ENCODE measurements at regions not wholly inside any gene's neighbourhood (a gene's known extent, or its start where the extent isn't known, plus 50 kb on each side); places are given as distances from the start of the nearest gene placed in this dataset.

GRCh38 chr3:162810776-162811175 is 1314.2 kb downstream of the OTOL1 start:
- H3K9me3 ChIP-seq (ENCODE audit: control insufficient read depth, insufficient read depth, low read depth, low read length) = no peaks in the 10 kb centered on the region
- TF ChIP-seq EZH2 (IDR thresholded peaks at IDR 0.05; ENCODE audit: low read length, missing control alignments) = no peak
- TF ChIP-seq, protein P1, sequence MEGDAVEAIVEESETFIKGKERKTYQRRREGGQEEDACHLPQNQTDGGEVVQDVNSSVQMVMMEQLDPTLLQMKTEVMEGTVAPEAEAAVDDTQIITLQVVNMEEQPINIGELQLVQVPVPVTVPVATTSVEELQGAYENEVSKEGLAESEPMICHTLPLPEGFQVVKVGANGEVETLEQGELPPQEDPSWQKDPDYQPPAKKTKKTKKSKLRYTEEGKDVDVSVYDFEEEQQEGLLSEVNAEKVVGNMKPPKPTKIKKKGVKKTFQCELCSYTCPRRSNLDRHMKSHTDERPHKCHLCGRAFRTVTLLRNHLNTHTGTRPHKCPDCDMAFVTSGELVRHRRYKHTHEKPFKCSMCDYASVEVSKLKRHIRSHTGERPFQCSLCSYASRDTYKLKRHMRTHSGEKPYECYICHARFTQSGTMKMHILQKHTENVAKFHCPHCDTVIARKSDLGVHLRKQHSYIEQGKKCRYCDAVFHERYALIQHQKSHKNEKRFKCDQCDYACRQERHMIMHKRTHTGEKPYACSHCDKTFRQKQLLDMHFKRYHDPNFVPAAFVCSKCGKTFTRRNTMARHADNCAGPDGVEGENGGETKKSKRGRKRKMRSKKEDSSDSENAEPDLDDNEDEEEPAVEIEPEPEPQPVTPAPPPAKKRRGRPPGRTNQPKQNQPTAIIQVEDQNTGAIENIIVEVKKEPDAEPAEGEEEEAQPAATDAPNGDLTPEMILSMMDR (conservative IDR thresholded peaks at IDR 0.05 in 1 of 2, IDR thresholded peaks at IDR 0.05 in 1 of 2; ENCODE audit: low read depth in 1 of 2, low read length in 2 of 2) = no peak
- no peak overlapping the region for H3K9ac ChIP-seq (ENCODE audit: insufficient read depth, low read length)
- no peaks in the 10 kb centered on the region for H3K27me3 ChIP-seq (ENCODE audit: control insufficient read depth, insufficient read depth, low read length)
- H3K27ac ChIP-seq (ENCODE audit: insufficient read depth, low read length) = no peak overlapping the region
- H4K20me1 ChIP-seq (ENCODE audit: control insufficient read depth, extremely low read depth, insufficient read depth, low read length) = no peaks in the 10 kb centered on the region
- no peaks in the 10 kb centered on the region for H3K4me1 ChIP-seq (ENCODE audit: control insufficient read depth, extremely low read depth, insufficient read depth, low read length)
- no peaks in the 10 kb centered on the region for H3K79me2 ChIP-seq (ENCODE audit: control insufficient read depth, insufficient read depth, low read length)
- H3K4me3 ChIP-seq (replicated peaks in 1 of 4; ENCODE audit: control extremely low read depth in 1 of 4, insufficient read depth in 1 of 4, low read depth in 3 of 4, low read length in 4 of 4) = no peak overlapping the region
- H3K36me3 ChIP-seq (ENCODE audit: control insufficient read depth, insufficient read depth, low read length) = no peaks in the 10 kb centered on the region
- H3K4me2 ChIP-seq (ENCODE audit: extremely low read depth, insufficient read depth, low read length) = no peak overlapping the region
- no peak overlapping the region for H2AFZ ChIP-seq (ENCODE audit: low read length)
- no peak for DNase-seq (ENCODE audit: low read depth in 2 of 2)

- H3K4me1 ChIP-seq (ENCODE audit: control insufficient read depth, extremely low read depth, insufficient read depth, low read length) = no peaks in the 10 kb centered on the region
- H3K9me3 ChIP-seq (ENCODE audit: control insufficient read depth, insufficient read depth, low read depth, low read length) = no peaks in the 10 kb centered on the region
- no peak for TF ChIP-seq EZH2 (IDR thresholded peaks at IDR 0.05; ENCODE audit: low read length, missing control alignments)
- TF ChIP-seq, protein P1 (conservative IDR thresholded peaks at IDR 0.05 in 1 of 2, IDR thresholded peaks at IDR 0.05 in 1 of 2; ENCODE audit: low read depth in 1 of 2, low read length in 2 of 2) = no peak
- H3K36me3 ChIP-seq (ENCODE audit: control insufficient read depth, insufficient read depth, low read length) = no peaks in the 10 kb centered on the region
- no peaks in the 10 kb centered on the region for H3K27me3 ChIP-seq (ENCODE audit: control insufficient read depth, insufficient read depth, low read length)
- H3K79me2 ChIP-seq (ENCODE audit: control insufficient read depth, insufficient read depth, low read length) = no peaks in the 10 kb centered on the region
- H4K20me1 ChIP-seq (ENCODE audit: control insufficient read depth, extremely low read depth, insufficient read depth, low read length) = no peaks in the 10 kb centered on the region
- H2AFZ ChIP-seq (ENCODE audit: low read length) = no peak overlapping the region
- H3K4me2 ChIP-seq (ENCODE audit: extremely low read depth, insufficient read depth, low read length) = no peak overlapping the region
- no peak for DNase-seq (ENCODE audit: low read depth in 2 of 2)
- no peak overlapping the region for H3K27ac ChIP-seq (ENCODE audit: insufficient read depth, low read length)
- H3K4me3 ChIP-seq (replicated peaks in 1 of 4; ENCODE audit: control extremely low read depth in 1 of 4, insufficient read depth in 1 of 4, low read depth in 3 of 4, low read length in 4 of 4) = no peak overlapping the region
- H3K9ac ChIP-seq (ENCODE audit: insufficient read depth, low read length) = no peak overlapping the region
Observed at GRCh38 chr3:162842549-162843216, 1346.1 kb downstream of the OTOL1 start.

GRCh38 chr3:162845918-162846317 is 1349.3 kb downstream of the OTOL1 start:
- TF ChIP-seq, protein P1 (conservative IDR thresholded peaks at IDR 0.05 in 1 of 2, IDR thresholded peaks at IDR 0.05 in 1 of 2; ENCODE audit: low read depth in 1 of 2, low read length in 2 of 2) = no peak
- no peak overlapping the region for H3K4me3 ChIP-seq (replicated peaks in 1 of 4; ENCODE audit: control extremely low read depth in 1 of 4, insufficient read depth in 1 of 4, low read depth in 3 of 4, low read length in 4 of 4)
- no peak overlapping the region for H3K4me2 ChIP-seq (ENCODE audit: extremely low read depth, insufficient read depth, low read length)
- no peak overlapping the region for H2AFZ ChIP-seq (ENCODE audit: low read length)
- H3K36me3 ChIP-seq (ENCODE audit: control insufficient read depth, insufficient read depth, low read length) = no peaks in the 10 kb centered on the region
- no peak for DNase-seq (ENCODE audit: low read depth in 2 of 2)
- no peak overlapping the region for H3K9ac ChIP-seq (ENCODE audit: insufficient read depth, low read length)
- no peaks in the 10 kb centered on the region for H3K27me3 ChIP-seq (ENCODE audit: control insufficient read depth, insufficient read depth, low read length)
- no peaks in the 10 kb centered on the region for H4K20me1 ChIP-seq (ENCODE audit: control insufficient read depth, extremely low read depth, insufficient read depth, low read length)
- H3K4me1 ChIP-seq (ENCODE audit: control insufficient read depth, extremely low read depth, insufficient read depth, low read length) = no peaks in the 10 kb centered on the region
- no peak overlapping the region for H3K27ac ChIP-seq (ENCODE audit: insufficient read depth, low read length)
- no peaks in the 10 kb centered on the region for H3K9me3 ChIP-seq (ENCODE audit: control insufficient read depth, insufficient read depth, low read depth, low read length)
- H3K79me2 ChIP-seq (ENCODE audit: control insufficient read depth, insufficient read depth, low read length) = no peaks in the 10 kb centered on the region
